ENCODE measurements at regions not wholly inside any gene's neighbourhood (a gene's known extent, or its start where the extent isn't known, plus 50 kb on each side); places are given as distances from the start of the nearest gene placed in this dataset.

DNA sequence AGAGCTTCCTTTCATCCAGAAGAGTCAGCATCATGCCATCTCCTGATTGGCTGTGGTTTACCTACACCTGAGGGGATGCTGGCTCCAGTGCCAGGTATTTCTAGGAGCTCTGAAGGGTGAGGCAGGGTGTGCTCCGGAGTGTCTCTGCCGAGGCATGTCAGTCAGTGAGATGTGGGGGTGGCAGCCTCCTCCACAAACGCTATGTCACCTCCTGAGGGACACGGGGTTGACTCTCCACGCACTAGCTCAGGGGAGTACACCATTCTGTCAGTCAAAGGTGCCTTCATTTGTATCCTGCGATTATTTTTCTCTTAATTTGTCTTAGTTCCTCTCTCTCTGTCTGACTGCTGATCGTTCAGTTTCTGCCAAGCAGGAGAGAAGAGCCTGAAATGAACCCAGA lies 604.5 kb downstream of the VRK1 start:
- H3K9me3 ChIP-seq (replicated peaks; ENCODE audit: control insufficient read depth, insufficient read depth, low read length) = peaks cover 2% of the 10 kb centered on the region
- ChIA-PET POLR2A (no interaction called here), CTCF (no interaction called here)
- no peaks in the 10 kb centered on the region for H3K4me1 ChIP-seq (ENCODE audit: control insufficient read depth, extremely low read depth, insufficient read depth, low read length)
- H3K4me2 ChIP-seq (ENCODE audit: insufficient read depth, low read length) = no peak overlapping the region
- no TSS peak for BruUV-seq (replicated peaks)
- no peak for TF ChIP-seq GATA2 (IDR thresholded peaks at IDR 0.05; ENCODE audit: insufficient read depth, insufficient read length, low read depth, low read length)
- TF ChIP-seq EZH2 (IDR thresholded peaks at IDR 0.05; ENCODE audit: borderline replicate concordance, low read depth, low read length, severe bottlenecking) = no peak
- TF ChIP-seq, protein P1, sequence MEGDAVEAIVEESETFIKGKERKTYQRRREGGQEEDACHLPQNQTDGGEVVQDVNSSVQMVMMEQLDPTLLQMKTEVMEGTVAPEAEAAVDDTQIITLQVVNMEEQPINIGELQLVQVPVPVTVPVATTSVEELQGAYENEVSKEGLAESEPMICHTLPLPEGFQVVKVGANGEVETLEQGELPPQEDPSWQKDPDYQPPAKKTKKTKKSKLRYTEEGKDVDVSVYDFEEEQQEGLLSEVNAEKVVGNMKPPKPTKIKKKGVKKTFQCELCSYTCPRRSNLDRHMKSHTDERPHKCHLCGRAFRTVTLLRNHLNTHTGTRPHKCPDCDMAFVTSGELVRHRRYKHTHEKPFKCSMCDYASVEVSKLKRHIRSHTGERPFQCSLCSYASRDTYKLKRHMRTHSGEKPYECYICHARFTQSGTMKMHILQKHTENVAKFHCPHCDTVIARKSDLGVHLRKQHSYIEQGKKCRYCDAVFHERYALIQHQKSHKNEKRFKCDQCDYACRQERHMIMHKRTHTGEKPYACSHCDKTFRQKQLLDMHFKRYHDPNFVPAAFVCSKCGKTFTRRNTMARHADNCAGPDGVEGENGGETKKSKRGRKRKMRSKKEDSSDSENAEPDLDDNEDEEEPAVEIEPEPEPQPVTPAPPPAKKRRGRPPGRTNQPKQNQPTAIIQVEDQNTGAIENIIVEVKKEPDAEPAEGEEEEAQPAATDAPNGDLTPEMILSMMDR (IDR thresholded peaks at IDR 0.05; ENCODE audit: extremely low read depth in 1 of 2, insufficient read depth in 1 of 2, low read depth in 1 of 2, low read length in 2 of 2) = no peak
- TF ChIP-seq POLR2AphosphoS5 (IDR thresholded peaks at IDR 0.05; ENCODE audit: insufficient read depth, low read depth, low read length) = no peak
- TF ChIP-seq FOS (IDR thresholded peaks at IDR 0.05; ENCODE audit: borderline replicate concordance, insufficient read depth, low read length) = no peak
- TF ChIP-seq, protein P2, sequence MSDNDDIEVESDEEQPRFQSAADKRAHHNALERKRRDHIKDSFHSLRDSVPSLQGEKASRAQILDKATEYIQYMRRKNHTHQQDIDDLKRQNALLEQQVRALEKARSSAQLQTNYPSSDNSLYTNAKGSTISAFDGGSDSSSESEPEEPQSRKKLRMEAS (IDR thresholded peaks at IDR 0.05; ENCODE audit: insufficient read depth, insufficient read length) = no peak
- TF ChIP-seq POLR2A (IDR thresholded peaks at IDR 0.05; ENCODE audit: low read depth, low read length) = no peak
- TF ChIP-seq JUN (IDR thresholded peaks at IDR 0.05; ENCODE audit: borderline replicate concordance, insufficient read depth, insufficient read length, low read depth) = no peak
- no peak for TF ChIP-seq MYC (IDR thresholded peaks at IDR 0.05; ENCODE audit: low read depth, low read length)
- H3K27ac ChIP-seq (ENCODE audit: insufficient read depth, low read depth, low read length) = no peak overlapping the region
- no peaks in the 10 kb centered on the region for H3K36me3 ChIP-seq (ENCODE audit: control insufficient read depth in 2 of 2, extremely low read depth in 1 of 2, insufficient read depth in 2 of 2, low read length in 2 of 2)
- FAIRE-seq (no peak), DNase-seq (ENCODE audit: low read depth, low spot score) (no peak)
- no peaks in the 10 kb centered on the region for H3K27me3 ChIP-seq (ENCODE audit: control insufficient read depth in 2 of 2, insufficient read depth in 2 of 2, low read length in 2 of 2)
- dilution Hi-C loops (cut with MboI; ENCODE audit: extremely low pct_ligation_motif_present, low sequenced_read_pairs) = no loop called here
- no peaks in the 10 kb centered on the region for H3K79me2 ChIP-seq (ENCODE audit: control insufficient read depth, insufficient read depth, low read length)
- H2AFZ ChIP-seq (ENCODE audit: low read depth, low read length) = no peak overlapping the region
- intact Hi-C loops (cut with micrococcal nuclease) = no loop called here
- H3K9me1 ChIP-seq (replicated peaks; ENCODE audit: control insufficient read depth, extremely low read depth, insufficient read depth, low read length) = no peaks in the 10 kb centered on the region
- H3K4me3 ChIP-seq (replicated peaks in 1 of 3; ENCODE audit: insufficient read depth in 1 of 3, low read depth in 1 of 3, low read length in 3 of 3) = no peak overlapping the region
- H4K20me1 ChIP-seq (replicated peaks; ENCODE audit: control insufficient read depth, extremely low read depth, insufficient read depth, low read length) = no peaks in the 10 kb centered on the region
- H3K9ac ChIP-seq (replicated peaks; ENCODE audit: extremely low read depth, insufficient read depth, low read length) = no peak overlapping the region
